IMR-90 (cell line): ENCODE measurements at regions not wholly inside any gene's neighbourhood (a gene's known extent, or its start where the extent isn't known, plus 50 kb on each side); places are given as distances from the start of the nearest gene placed in this dataset.

Source experiments
- ATAC-seq: fragments of 200-7000 bp; cut with Tn5 transposase; 2 replicates; pipeline ENCODE4 v1.9.1; 2020; ENCODE audit warnings: low read depth, mild to moderate bottlenecking, moderate library complexity
- BruUV-seq: library from RNA; stranded (reverse); fragments of 400-500 nt; replicated peaks from 2 replicates; lab custom pipeline; 2021; lab: Mats Ljungman, UMichigan
- CTCF ChIA-PET: fragments of 300-600 bp; formaldehyde crosslinking; extraction: SDS; loops from one replicate; lab custom pipeline; 2021; ENCODE audit warnings: antibody characterized with exemption; lab: Yijun Ruan, JAX
- POLR2A ChIA-PET: fragments of 300-600 bp; sonication (Branson Sonifier 250); formaldehyde crosslinking; loops from one replicate; lab custom pipeline; 2022; ENCODE audit warnings: antibody characterized with exemption; ENCODE audit not compliant: unreplicated experiment; lab: Charles Lee
- DNase-seq: peaks from one replicate; pipeline ENCODE4 v3.0.0; 2013
- H2AFZ ChIP-seq: replicated peaks from 2 replicates; pipeline ENCODE3; 2013; ENCODE audit warnings: low read length, mild to moderate bottlenecking; ENCODE audit not compliant: poor library complexity
- H2AK5ac ChIP-seq: 2 replicates; pipeline ENCODE4 v1.6.1; 2013; ENCODE audit warnings: low read depth, low read length, inconsistent platforms
- H2AK9ac ChIP-seq: replicated peaks from 2 replicates; pipeline ENCODE3; 2013; ENCODE audit warnings: mild to moderate bottlenecking, low read depth, low read length, moderate library complexity; ENCODE audit not compliant: poor library complexity
- H2BK120ac ChIP-seq: 2 replicates; pipeline ENCODE4 v1.6.1; 2013; ENCODE audit warnings: low read depth, low read length, inconsistent platforms
- H2BK15ac ChIP-seq: 3 replicates; pipeline ENCODE4 v1.6.1; 2013; ENCODE audit warnings: low read depth, low read length, inconsistent platforms
- H2BK20ac ChIP-seq: 2 replicates; pipeline ENCODE4 v1.6.1; 2013; ENCODE audit warnings: low read depth, mild to moderate bottlenecking, inconsistent platforms, low read length, moderate library complexity
- H2BK5ac ChIP-seq: 2 replicates; pipeline ENCODE4 v1.6.1; 2013; ENCODE audit warnings: mild to moderate bottlenecking, low read depth, low read length, inconsistent platforms; ENCODE audit not compliant: poor library complexity, severe bottlenecking
- H3K14ac ChIP-seq: replicated peaks from 2 replicates; pipeline ENCODE4 v1.6.1; 2013; ENCODE audit warnings: low read depth, low read length, inconsistent platforms
- H3K18ac ChIP-seq: 2 replicates; pipeline ENCODE4 v1.6.1; 2013; ENCODE audit warnings: low read depth, low read length, control low read depth
- H3K23ac ChIP-seq: 2 replicates; pipeline ENCODE4 v1.6.1; 2013; ENCODE audit warnings: low read depth, low read length, inconsistent platforms
- H3K27ac ChIP-seq: 2 replicates; pipeline ENCODE4 v1.5.1; 2013; ENCODE audit warnings: mild to moderate bottlenecking, control low read depth, low read length; ENCODE audit not compliant: insufficient read depth
- H3K27me3 ChIP-seq: 2 replicates; pipeline ENCODE4 v1.6.1; 2013; ENCODE audit warnings: low read length; ENCODE audit not compliant: control insufficient read depth, insufficient read depth
- H3K36me3 ChIP-seq: 2 replicates; pipeline ENCODE4 v1.6.1; 2013; ENCODE audit warnings: low read length, mixed read lengths; ENCODE audit not compliant: control insufficient read depth, insufficient read depth
- H3K4ac ChIP-seq: 2 replicates; pipeline ENCODE4 v1.6.1; 2013; ENCODE audit warnings: low read depth, low read length, inconsistent platforms
- H3K4me1 ChIP-seq: 2 replicates; pipeline ENCODE4 v1.6.1; 2013; ENCODE audit warnings: low read length, mixed read lengths; ENCODE audit not compliant: control insufficient read depth, insufficient read depth
- H3K4me2 ChIP-seq: 2 replicates; pipeline ENCODE4 v1.6.1; 2013; ENCODE audit warnings: low read depth, mild to moderate bottlenecking, control low read depth, low read length, moderate library complexity
- H3K4me3 ChIP-seq: 2 replicates; pipeline ENCODE4 v1.5.1; 2013; ENCODE audit warnings: low read depth, mild to moderate bottlenecking, control low read depth, low read length, moderate library complexity; ENCODE audit not compliant: insufficient read depth
- H3K56ac ChIP-seq: 2 replicates; pipeline ENCODE4 v1.6.1; 2013; ENCODE audit warnings: low read length, inconsistent platforms; ENCODE audit not compliant: insufficient read depth; ENCODE audit errors: extremely low read depth
- H3K79me1 ChIP-seq, 2 experiments: 2 replicates each; pipeline ENCODE4 v1.6.1; 2013; ENCODE audit warnings: low read length in 2 of 2, inconsistent platforms in 1 of 2, low read depth in 1 of 2
- H3K9ac ChIP-seq: 2 replicates; pipeline ENCODE4 v1.6.1; 2013; ENCODE audit warnings: low read depth, low read length, control low read depth
- H3K9me1 ChIP-seq: 2 replicates; pipeline ENCODE4 v1.6.1; 2013; ENCODE audit warnings: low read length, inconsistent platforms; ENCODE audit not compliant: insufficient read depth
- H3K9me3 ChIP-seq: 2 replicates; pipeline ENCODE4 v1.6.1; 2013; ENCODE audit warnings: low read length; ENCODE audit not compliant: control insufficient read depth, insufficient read depth
- H4K20me1 ChIP-seq: 2 replicates; pipeline ENCODE4 v1.6.1; 2013; ENCODE audit warnings: low read length, inconsistent platforms; ENCODE audit not compliant: insufficient read depth
- H4K5ac ChIP-seq: 2 replicates; pipeline ENCODE4 v1.6.1; 2013; ENCODE audit warnings: mild to moderate bottlenecking, low read depth, low read length, control low read depth
- H4K8ac ChIP-seq, 2 experiments: 2 replicates each; pipeline ENCODE4 v1.6.1; 2013; ENCODE audit warnings: low read depth in 2 of 2, low read length in 2 of 2, control low read depth in 1 of 2, inconsistent platforms in 1 of 2
- H4K91ac ChIP-seq: 2 replicates; pipeline ENCODE4 v1.6.1; 2013; ENCODE audit warnings: low read depth, low read length, inconsistent platforms; ENCODE audit not compliant: insufficient read depth
- BHLHE40 ChIP-seq: fragments of 150-350 bp; IDR thresholded peaks from 2 replicates; pipeline ENCODE4 v1.6.1; 2016; ENCODE audit warnings: mild to moderate bottlenecking, low read depth, low read length
- CEBPB ChIP-seq: IDR thresholded peaks from 2 replicates; pipeline ENCODE4 v1.6.1; 2012; ENCODE audit warnings: low read depth, low read length, improper control_type of control experiment
- CHD1 ChIP-seq: IDR thresholded peaks from 2 replicates; pipeline ENCODE4 v1.6.1; 2012; ENCODE audit warnings: low read depth, low read length, improper control_type of control experiment
- CTCF ChIP-seq: conservative IDR thresholded peaks from 2 replicates; pipeline ENCODE4 v1.5.1; 2012; ENCODE audit warnings: mild to moderate bottlenecking, low read depth, low read length, improper control_type of control experiment
- ELK1 ChIP-seq: fragments of 150-350 bp; IDR thresholded peaks from 2 replicates; pipeline ENCODE4 v1.6.1; 2016; ENCODE audit warnings: low read depth, mild to moderate bottlenecking, low read length, moderate library complexity, borderline replicate concordance
- FOS ChIP-seq: fragments of 150-350 bp; IDR thresholded peaks from 2 replicates; pipeline ENCODE4 v1.6.1; 2016; ENCODE audit warnings: low read depth, low read length
- MAFK ChIP-seq: IDR thresholded peaks from 2 replicates; pipeline ENCODE4 v1.6.1; 2012; ENCODE audit warnings: low read depth, low read length, improper control_type of control experiment
- MAZ ChIP-seq: IDR thresholded peaks from 2 replicates; pipeline ENCODE4 v1.6.1; 2012; ENCODE audit warnings: low read depth, mild to moderate bottlenecking, low read length, improper control_type of control experiment, moderate library complexity, borderline replicate concordance
- MXI1 ChIP-seq: IDR thresholded peaks from 2 replicates; pipeline ENCODE4 v1.6.1; 2012; ENCODE audit warnings: low read depth, mild to moderate bottlenecking, low read length, moderate library complexity, borderline replicate concordance
- NFE2L2 ChIP-seq: fragments of 150-350 bp; IDR thresholded peaks from 2 replicates; pipeline ENCODE4 v1.6.1; 2016; ENCODE audit warnings: low read depth, mild to moderate bottlenecking, low read length
- POLR2A ChIP-seq: IDR thresholded peaks from 2 replicates; pipeline ENCODE4 v1.6.1; 2012; ENCODE audit warnings: mild to moderate bottlenecking, low read depth, low read length
- RAD21 ChIP-seq: IDR thresholded peaks from 2 replicates; pipeline ENCODE4 v1.6.1; 2012; ENCODE audit warnings: low read length, improper control_type of control experiment
- RCOR1 ChIP-seq: IDR thresholded peaks from 2 replicates; pipeline ENCODE4 v1.6.1; 2012; ENCODE audit warnings: mild to moderate bottlenecking, low read length, improper control_type of control experiment; ENCODE audit not compliant: insufficient replicate concordance
- RFX5 ChIP-seq: IDR thresholded peaks from 2 replicates; pipeline ENCODE4 v1.8.0; 2012; ENCODE audit warnings: low read depth, mild to moderate bottlenecking, low read length, moderate library complexity
- SMC3 ChIP-seq: fragments of 150-350 bp; IDR thresholded peaks from 2 replicates; pipeline ENCODE4 v1.6.1; 2016; ENCODE audit warnings: low read depth, mild to moderate bottlenecking, antibody characterized with exemption, low read length, moderate library complexity
- USF2 ChIP-seq: fragments of 150-350 bp; IDR thresholded peaks from 2 replicates; pipeline ENCODE4 v1.6.1; 2017; ENCODE audit warnings: mild to moderate bottlenecking, antibody characterized with exemption, low read length, low read depth
- WGBS, 2 experiments: methylation state at CpG; one replicate each; pipeline versions ENCODE4 v1.1.5 to v1.1.7; 2013; ENCODE audit warnings: missing lambda C conversion rate in 2 of 2; ENCODE audit not compliant: insufficient read length in 1 of 2; ENCODE audit errors: extremely low coverage in 2 of 2; 5-methylcytosine and 5-hydroxymethylcytosine counted together
- dilution Hi-C: fragments of 300-500 bp; cut with HindIII; formaldehyde crosslinking; loops from one replicate; pipeline ENCODE4 v1.14.3; 2018; ENCODE audit warnings: low sequenced_read_pairs; ENCODE audit not compliant: unreplicated experiment
- in situ Hi-C: fragments of 300-500 bp; cut with MboI; formaldehyde crosslinking; loops from 3 replicates; pipeline ENCODE4 v1.14.3; 2019; ENCODE audit warnings: low sequenced_read_pairs, inconsistent platforms, mixed read lengths
- intact Hi-C: fragments of 100-400 bp; cut with micrococcal nuclease; formaldehyde crosslinking; loops from 2 replicates; pipeline ENCODE4 v1.10.0; 2022

- no peak overlapping the region for H3K23ac ChIP-seq
- H2BK20ac ChIP-seq, result no peak overlapping the region
- BruUV-seq, result no TSS peak
- no peak overlapping the region for H2BK15ac ChIP-seq
- in situ Hi-C loops, result no loop called here
- H4K8ac ChIP-seq, result no peak overlapping the region
- no peak overlapping the region for H3K27ac ChIP-seq
- H2BK5ac ChIP-seq, result no peak overlapping the region
- H4K20me1 ChIP-seq, result no peaks in the 10 kb centered on the region
- no peak overlapping the region for H2BK120ac ChIP-seq
- H4K5ac ChIP-seq, result no peak overlapping the region
- dilution Hi-C loops, result no loop called here
- H3K79me1 ChIP-seq, result no peaks in the 10 kb centered on the region
- no peak overlapping the region for H3K4me3 ChIP-seq
- no peaks in the 10 kb centered on the region for H3K9me1 ChIP-seq
- no peak overlapping the region for H4K91ac ChIP-seq
- H2AFZ ChIP-seq, result no peak overlapping the region
- H3K4ac ChIP-seq, result no peak overlapping the region
- no peaks in the 10 kb centered on the region for H3K36me3 ChIP-seq
- peaks cover 2% of the 10 kb centered on the region; the same call in 1 of the 2 replicates for H3K27me3 ChIP-seq
- H3K4me2 ChIP-seq, result no peak overlapping the region
- no peak overlapping the region for H2AK5ac ChIP-seq
- CTCF ChIA-PET, result interaction anchor here (0.6 kb wide), 1 partner anchor 20 kb away, joined by 3 read pairs; no protein-coding TSS in a partner anchor
- no peak overlapping the region for H3K56ac ChIP-seq
- no peak overlapping the region for H3K9ac ChIP-seq
- DNase-seq (no peak), ATAC-seq (no peak)
- no peak overlapping the region for H3K14ac ChIP-seq
- H3K18ac ChIP-seq, result no peak overlapping the region
- H3K4me1 ChIP-seq, result no peaks in the 10 kb centered on the region
- WGBS, 2 experiments, result no CpG with 5 or more reads among the region's 3 CpGs
- POLR2A ChIA-PET, result no interaction called here
- H3K9me3 ChIP-seq, result no peaks in the 10 kb centered on the region
- intact Hi-C loops, result no loop called here
- H2AK9ac ChIP-seq, result no peak overlapping the region
- no peak for TF ChIP-seq SMC3
- no peak for TF ChIP-seq MAFK
- TF ChIP-seq BHLHE40, result no peak
- TF ChIP-seq RCOR1, result no peak
- no peak for TF ChIP-seq CHD1
- no peak for TF ChIP-seq RAD21
- no peak for TF ChIP-seq CTCF
- no peak for TF ChIP-seq CEBPB
- TF ChIP-seq POLR2A, result no peak
- no peak for TF ChIP-seq FOS
- no peak for TF ChIP-seq MXI1
- TF ChIP-seq RFX5, result no peak
- no peak for TF ChIP-seq MAZ
- TF ChIP-seq USF2, result no peak
- no peak for TF ChIP-seq NFE2L2
- no peak for TF ChIP-seq ELK1
Observed at GRCh38 chr1:221411283-221411682, 330.6 kb downstream of the DUSP10 start.
